ENCODE measurements at regions not wholly inside any gene's neighbourhood (a gene's known extent, or its start where the extent isn't known, plus 50 kb on each side); places are given as distances from the start of the nearest gene placed in this dataset.

DNA sequence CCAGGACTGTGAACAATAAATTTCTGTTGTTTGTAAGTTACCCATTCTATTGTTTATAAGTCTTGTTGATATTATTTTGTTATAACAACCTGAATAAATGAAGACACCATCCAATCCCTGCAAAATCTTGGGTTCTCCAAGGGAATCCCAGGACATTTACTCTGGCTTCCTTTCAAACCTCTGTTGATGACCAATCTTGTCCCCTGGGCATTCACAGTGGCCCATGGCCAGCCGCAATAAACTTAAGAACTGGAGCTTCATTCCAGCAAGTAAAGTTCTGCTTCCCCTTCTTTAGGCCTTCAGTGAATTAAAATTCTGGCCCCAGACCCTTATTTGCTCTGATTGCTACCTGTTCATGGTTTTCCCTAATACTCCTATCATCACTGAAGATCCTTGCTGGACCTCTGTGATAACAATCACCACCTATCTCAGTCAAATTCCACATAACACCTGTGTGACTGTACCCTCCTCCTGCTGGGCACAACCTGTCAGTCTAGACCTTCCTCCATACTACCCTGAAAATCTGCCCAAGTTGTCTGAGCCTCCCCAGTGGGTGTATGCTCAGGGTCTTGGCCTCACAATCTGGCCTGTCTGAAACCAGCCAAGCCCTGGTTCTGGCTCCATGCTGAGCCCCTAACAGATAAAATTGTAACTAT lies 153.1 kb downstream of the SEMA6D start:
- Histone ChIP-seq H3K4me1 (ENCODE audit: control insufficient read depth in 1 of 2, insufficient read depth in 2 of 2, low read length in 2 of 2) (no peaks in the 10 kb centered on the region), H3K9me3 (replicated peaks in 1 of 2; ENCODE audit: control insufficient read depth in 1 of 2, insufficient read depth in 1 of 2, low read length in 2 of 2) (no peaks in the 10 kb centered on the region), H3K4me3 (replicated peaks in 1 of 3; ENCODE audit: low read depth in 2 of 3, low read length in 3 of 3) (no peak overlapping the region), H2AFZ (ENCODE audit: insufficient read depth, low read depth, low read length, poor library complexity, severe bottlenecking) (no peak overlapping the region), H3K27ac (ENCODE audit: low read depth in 1 of 2, low read length in 2 of 2) (no peak overlapping the region), H3K27me3 (ENCODE audit: control insufficient read depth in 2 of 2, insufficient read depth in 2 of 2, low read length in 2 of 2) (no peaks in the 10 kb centered on the region), H3K4me2 (replicated peaks; ENCODE audit: extremely low read depth, low read length, poor library complexity, severe bottlenecking) (no peak overlapping the region), H4K20me1 (ENCODE audit: insufficient read depth, low read length) (no peaks in the 10 kb centered on the region), H3K9ac (ENCODE audit: insufficient read depth, low read length, poor library complexity, severe bottlenecking) (no peak overlapping the region), H3K79me2 (ENCODE audit: insufficient read depth, low read length) (no peaks in the 10 kb centered on the region), H3K36me3 (replicated peaks in 1 of 2; ENCODE audit: control insufficient read depth in 1 of 2, insufficient read depth in 2 of 2, low read length in 2 of 2) (no peaks in the 10 kb centered on the region)
- TF ChIP-seq, protein P1, sequence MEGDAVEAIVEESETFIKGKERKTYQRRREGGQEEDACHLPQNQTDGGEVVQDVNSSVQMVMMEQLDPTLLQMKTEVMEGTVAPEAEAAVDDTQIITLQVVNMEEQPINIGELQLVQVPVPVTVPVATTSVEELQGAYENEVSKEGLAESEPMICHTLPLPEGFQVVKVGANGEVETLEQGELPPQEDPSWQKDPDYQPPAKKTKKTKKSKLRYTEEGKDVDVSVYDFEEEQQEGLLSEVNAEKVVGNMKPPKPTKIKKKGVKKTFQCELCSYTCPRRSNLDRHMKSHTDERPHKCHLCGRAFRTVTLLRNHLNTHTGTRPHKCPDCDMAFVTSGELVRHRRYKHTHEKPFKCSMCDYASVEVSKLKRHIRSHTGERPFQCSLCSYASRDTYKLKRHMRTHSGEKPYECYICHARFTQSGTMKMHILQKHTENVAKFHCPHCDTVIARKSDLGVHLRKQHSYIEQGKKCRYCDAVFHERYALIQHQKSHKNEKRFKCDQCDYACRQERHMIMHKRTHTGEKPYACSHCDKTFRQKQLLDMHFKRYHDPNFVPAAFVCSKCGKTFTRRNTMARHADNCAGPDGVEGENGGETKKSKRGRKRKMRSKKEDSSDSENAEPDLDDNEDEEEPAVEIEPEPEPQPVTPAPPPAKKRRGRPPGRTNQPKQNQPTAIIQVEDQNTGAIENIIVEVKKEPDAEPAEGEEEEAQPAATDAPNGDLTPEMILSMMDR (IDR thresholded peaks at IDR 0.05): no peak
- Mint-ChIP-seq H3K9me3 (peaks cover 0 to 16% (median 3%) of the 10 kb centered on the region in 7 donors), H3K4me3 (no peak overlapping the region), H3K27ac (no peak overlapping the region), H3K36me3 (no peaks in the 10 kb centered on the region), H3K27me3 (ENCODE audit: low read depth in 3 of 3) (no peaks in the 10 kb centered on the region), H3K4me1 (no peaks in the 10 kb centered on the region)
- intact Hi-C loops (cut with micrococcal nuclease): no loop called here
- no peak for DNase-seq
- WGBS (ENCODE audit: insufficient coverage): 100% methylated on average over 1 of the region's 1 CpG

DNA sequence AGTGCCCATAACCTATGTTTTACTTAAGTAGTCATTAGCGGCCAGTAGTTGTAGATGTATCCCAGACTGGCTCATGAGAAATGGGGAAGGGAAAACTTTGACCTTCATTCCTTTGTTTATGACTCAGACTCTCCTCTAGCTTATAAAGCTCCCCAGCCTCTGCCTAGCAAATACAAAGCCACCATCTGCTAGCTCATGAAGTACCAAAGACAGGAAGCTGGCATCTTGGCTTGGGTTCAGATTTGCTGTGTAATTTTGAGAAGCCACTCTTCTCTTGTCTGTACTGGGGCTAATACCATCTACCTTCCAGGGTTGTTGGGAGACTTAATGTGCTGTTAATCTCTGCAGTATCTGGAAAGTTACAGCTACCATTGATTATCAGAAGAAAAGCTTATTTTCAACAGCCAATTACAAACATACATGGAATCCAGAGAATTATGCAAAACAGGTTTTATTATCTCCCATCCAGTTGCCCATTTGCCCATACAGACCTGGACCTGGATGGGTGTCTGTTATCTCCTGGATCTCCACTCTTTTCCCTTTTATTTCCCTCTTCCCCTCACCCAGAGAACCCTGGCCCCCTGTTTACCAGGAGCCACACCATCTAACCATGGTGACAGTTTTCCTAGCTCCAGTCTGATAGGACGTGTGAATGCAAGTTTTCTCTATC lies 153.8 kb downstream of the SEMA6D start:
- no peak overlapping the region for H3K4me3 Mint-ChIP-seq
- no peak overlapping the region for H2AFZ ChIP-seq (ENCODE audit: insufficient read depth, low read depth, low read length, poor library complexity, severe bottlenecking)
- H3K4me2 ChIP-seq (replicated peaks; ENCODE audit: extremely low read depth, low read length, poor library complexity, severe bottlenecking): no peak overlapping the region

More for the DNA sequence above, 153.8 kb downstream of the SEMA6D start:
- no peaks in the 10 kb centered on the region for H4K20me1 ChIP-seq (ENCODE audit: insufficient read depth, low read length)
- no peak overlapping the region for H3K4me3 ChIP-seq (replicated peaks in 1 of 3; ENCODE audit: low read depth in 2 of 3, low read length in 3 of 3)
- H3K36me3 ChIP-seq (replicated peaks in 1 of 2; ENCODE audit: control insufficient read depth in 1 of 2, insufficient read depth in 2 of 2, low read length in 2 of 2): no peaks in the 10 kb centered on the region
- Mint-ChIP-seq H3K4me1 (no peaks in the 10 kb centered on the region), H3K36me3 (no peaks in the 10 kb centered on the region), H3K27me3 (ENCODE audit: low read depth in 3 of 3) (no peaks in the 10 kb centered on the region), H3K27ac (no peak overlapping the region), H3K9me3 (peaks cover 0 to 13% (median 6%) of the 10 kb centered on the region in 7 donors)
- H3K27me3 ChIP-seq (ENCODE audit: control insufficient read depth in 2 of 2, insufficient read depth in 2 of 2, low read length in 2 of 2): no peaks in the 10 kb centered on the region
- 75% methylated on average over 1 of the region's 2 CpGs for WGBS (ENCODE audit: insufficient coverage)
- H3K27ac ChIP-seq (ENCODE audit: low read depth in 1 of 2, low read length in 2 of 2): no peak overlapping the region
- no peaks in the 10 kb centered on the region for H3K9me3 ChIP-seq (replicated peaks in 1 of 2; ENCODE audit: control insufficient read depth in 1 of 2, insufficient read depth in 1 of 2, low read length in 2 of 2)
- no peaks in the 10 kb centered on the region for H3K4me1 ChIP-seq (ENCODE audit: control insufficient read depth in 1 of 2, insufficient read depth in 2 of 2, low read length in 2 of 2)
- intact Hi-C loops (cut with micrococcal nuclease): no loop called here
- no peaks in the 10 kb centered on the region for H3K79me2 ChIP-seq (ENCODE audit: insufficient read depth, low read length)
- no peak overlapping the region for H3K9ac ChIP-seq (ENCODE audit: insufficient read depth, low read length, poor library complexity, severe bottlenecking)
- no peak for DNase-seq
- TF ChIP-seq, protein P1 (IDR thresholded peaks at IDR 0.05): no peak

Measured in CD14-positive monocyte (primary cell).